NCI-H128 (cell line): ENCODE measurements at regions not wholly inside any gene's neighbourhood (a gene's known extent, or its start where the extent isn't known, plus 50 kb on each side); places are given as distances from the start of the nearest gene placed in this dataset.
"Not testable (repeated sequence)": the region's sequence is repeated elsewhere in the genome, so short reads cannot be mapped to it uniquely, and the experiment has no call there.

Experiments used
- DNase-seq: peaks from one replicate; lab custom pipeline; 2025; ENCODE audit not compliant: unreplicated experiment; lab: John Stamatoyannopoulos, UW

- not testable (repeated sequence) for DNase-seq
Observed at GRCh38 chr20:48037798-48038197, 252.5 kb upstream of the SULF2 start.

- no peak for DNase-seq
Observed at GRCh38 chr20:48035961-48036731, 250.9 kb upstream of the SULF2 start.

DNA sequence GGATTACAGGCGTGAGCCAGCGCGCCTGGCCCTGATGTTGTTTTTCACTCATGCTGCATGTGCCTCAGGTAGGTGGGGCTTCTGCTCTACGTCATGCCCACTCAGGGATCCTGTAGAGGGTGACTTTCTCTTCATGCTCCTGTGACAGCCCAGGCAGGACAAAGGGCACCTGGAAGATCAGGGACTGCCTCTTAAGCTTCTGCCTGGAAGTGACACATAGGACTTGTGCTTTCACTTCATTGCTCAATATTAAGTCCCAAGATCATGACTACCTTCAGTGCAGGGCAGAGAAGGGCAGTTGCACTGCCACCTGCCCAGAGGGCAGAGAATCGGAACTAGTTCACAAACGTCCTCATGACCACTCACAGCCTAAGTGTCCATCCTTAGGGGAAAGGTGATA, 249.5 kb upstream of the SULF2 start:
- no peak for DNase-seq

DNA sequence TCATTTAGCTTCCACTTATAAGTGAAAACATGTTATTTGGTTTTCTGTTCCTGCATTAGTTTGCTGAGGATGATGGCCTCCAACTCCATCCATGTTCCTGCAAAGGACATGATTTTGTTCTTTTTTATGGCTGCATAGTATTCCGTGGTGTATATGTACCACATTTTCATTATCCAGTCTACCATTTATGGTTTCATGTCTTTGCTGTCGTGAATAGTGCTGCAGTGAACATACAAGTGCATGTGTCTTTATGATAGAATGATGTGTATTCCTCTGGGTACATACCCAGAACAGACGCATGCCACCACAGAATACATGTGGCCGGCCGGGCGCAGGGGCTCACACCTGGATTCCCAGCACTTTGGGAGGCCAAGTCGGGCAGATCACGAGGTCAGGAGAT, 247.7 kb upstream of the SULF2 start:
- not testable (repeated sequence) for DNase-seq

DNA sequence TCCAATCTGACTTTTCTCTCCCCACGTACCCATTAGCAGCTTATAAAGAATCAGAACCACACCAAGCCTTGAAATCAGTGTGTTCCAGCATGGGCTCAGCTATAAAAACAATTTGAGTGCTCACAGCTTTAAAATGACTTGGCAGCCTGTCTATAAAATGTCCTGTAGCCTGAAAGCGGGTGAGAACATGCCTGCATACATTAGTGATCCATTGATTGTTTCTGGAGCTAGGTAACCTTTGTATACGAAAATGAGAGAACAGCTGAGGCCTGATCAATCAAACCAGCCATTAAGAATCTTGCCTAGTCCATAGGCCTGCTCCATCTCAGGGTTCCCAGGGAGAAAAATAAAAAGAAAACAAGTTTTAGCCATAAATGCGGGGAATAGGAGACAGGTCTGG, 245.8 kb upstream of the SULF2 start:
- no peak for DNase-seq

DNA sequence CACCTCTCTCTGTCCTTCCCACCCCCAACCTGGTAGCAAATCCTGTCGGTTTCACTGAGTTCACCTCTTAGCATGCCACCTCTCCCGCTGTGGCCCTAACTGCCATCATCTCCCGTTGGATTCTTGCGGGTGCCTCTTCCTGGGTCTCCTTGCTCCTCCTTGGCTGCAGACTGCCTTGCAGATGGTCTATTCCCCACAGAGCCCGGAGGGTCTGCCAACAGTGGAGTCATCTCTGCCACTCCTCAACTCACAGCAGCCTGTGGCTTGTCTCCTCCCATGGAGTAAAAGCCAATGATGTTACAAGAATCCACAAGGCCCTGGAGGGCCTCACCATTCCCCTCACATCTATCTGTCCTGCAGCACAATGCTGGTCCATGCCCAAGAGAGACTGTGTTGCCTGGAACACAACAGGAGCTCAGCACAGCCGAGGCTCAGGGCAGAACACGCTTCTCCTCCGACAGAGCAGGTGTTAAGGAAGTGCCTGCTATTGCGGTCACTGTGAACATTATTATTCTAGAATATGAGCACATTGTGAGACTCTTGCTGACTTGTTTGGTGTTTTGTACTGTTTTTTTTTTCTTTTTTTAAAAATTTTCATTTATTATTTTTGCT, 241.8 kb upstream of the SULF2 start:
- no peak for DNase-seq

DNA sequence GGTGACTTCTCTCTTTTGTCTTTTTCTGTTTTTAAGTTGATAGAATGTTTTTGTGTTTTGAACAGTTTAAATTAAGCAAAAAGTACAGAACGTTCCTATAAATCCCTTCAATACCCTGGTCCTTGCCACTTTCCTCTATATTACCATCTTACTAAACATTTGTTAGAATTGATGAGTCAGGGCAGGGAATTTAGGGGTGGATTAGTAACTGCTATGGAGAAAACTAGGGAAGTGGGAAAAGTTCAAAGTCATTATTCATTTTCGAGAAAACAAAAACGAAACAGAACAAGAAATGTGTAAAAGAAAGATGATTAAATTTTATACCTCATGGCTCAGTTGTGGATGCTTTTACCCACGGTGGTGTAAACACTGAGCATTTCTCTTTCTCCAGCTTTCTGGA, 240.4 kb upstream of the SULF2 start:
- no peak for DNase-seq

- DNase-seq = no peak
Observed at GRCh38 chr20:48025051-48025515, 239.8 kb upstream of the SULF2 start.

DNA sequence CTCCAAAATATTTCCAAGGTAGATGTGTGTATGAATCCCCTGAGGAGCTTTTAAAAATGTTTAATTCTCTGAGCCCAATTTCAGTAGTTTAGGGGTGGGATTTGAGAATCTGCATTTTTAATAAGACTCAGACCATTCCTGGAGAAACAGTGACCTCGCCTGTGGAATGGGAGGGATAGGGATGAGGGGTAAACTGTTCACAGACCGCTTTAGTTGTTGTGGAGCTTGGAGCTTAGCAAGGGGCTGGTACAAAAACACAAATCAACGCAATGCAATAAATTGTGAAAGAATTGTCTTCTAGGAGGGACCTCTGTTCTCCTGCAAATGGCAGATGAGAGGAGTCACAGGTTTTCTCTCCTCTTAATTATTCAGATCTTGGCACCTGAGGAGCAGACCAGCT, 239.3 kb upstream of the SULF2 start:
- DNase-seq = no peak

DNA sequence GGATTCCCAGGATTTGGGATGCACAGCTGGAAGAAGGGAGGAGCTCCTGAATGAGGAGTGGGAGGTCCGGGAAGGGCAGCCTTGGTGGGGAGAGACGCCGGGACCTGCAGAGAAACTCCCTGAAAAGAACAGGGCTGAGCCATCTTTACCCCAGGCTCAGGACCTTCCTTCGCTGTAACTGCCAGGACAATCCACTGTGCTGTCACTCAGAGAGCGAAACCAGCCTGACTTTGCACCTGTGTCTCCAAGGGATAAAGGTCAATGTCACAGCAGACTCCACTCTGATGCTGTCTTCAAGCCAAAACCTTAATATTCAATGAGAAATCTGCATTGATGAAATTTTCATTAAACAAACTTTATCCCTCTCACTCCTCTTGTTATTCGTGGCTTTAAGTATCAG, 235.4 kb upstream of the SULF2 start:
- DNase-seq = not testable (repeated sequence)

- DNase-seq = no peak
Observed at GRCh38 chr20:48019940-48020339, 234.7 kb upstream of the SULF2 start.

DNA sequence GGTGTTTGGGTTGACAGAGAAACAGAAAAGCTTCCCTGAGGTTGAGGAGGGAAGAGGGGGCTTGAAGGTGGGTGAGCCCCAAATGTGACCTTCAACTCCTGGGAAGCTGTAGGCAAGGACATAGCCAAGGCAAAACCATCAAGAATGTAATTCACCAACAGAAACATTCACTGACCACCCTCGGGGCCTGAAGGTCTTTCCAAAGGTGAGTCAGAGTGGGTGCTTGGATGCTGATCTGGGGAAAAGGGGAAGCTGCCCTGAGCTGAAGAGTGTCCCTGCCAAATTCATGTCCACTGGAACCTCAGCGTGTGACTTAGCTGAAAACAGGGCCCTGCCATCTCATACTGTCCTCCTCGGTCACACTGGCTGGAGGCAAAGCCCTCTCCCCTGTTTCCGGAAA, 234.2 kb upstream of the SULF2 start:
- no peak for DNase-seq

- not testable (repeated sequence) for DNase-seq
Observed at GRCh38 chr20:48018851-48019250, 233.6 kb upstream of the SULF2 start.

- no peak for DNase-seq
Observed at GRCh38 chr20:48017992-48018391, 232.7 kb upstream of the SULF2 start.

- DNase-seq = no peak
Observed at GRCh38 chr20:48017509-48017908, 232.2 kb upstream of the SULF2 start.

- no peak for DNase-seq
Observed at GRCh38 chr20:48015943-48016723, 230.9 kb upstream of the SULF2 start.

DNA sequence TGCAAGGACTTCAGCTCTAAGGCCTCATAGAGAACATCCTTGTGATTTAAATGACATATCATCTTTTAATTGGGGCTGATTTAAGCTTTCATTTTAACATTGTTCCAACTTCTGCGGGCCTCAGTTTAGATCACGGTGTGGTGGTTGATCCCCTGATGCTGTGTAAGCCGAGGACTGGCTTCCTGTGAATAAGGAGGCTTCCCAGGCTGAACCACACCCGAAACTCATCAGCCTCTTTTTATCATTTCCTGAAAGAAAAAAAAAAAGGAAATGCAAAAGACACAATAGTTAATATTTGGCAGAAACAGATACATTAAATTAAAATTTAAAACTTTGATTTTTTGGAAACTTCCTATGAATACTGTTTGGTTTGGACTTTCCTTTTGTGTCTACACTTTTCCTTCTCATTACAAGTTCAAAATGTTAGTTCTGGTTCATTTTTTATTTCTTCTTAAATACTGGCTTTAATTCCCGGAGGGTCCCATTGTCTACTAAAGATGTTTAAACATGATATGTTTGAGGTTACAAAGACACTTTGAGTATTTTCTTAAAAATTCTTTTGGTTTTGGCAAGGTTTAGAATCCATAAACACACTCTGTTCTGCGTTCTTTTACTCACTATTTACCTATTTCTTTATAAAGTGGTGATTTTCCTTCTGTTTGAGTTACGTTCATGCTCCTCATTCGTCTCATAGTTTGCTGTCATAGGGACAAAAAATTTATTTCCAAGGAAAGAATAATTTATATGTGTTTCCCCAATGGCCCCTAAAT, 230.0 kb upstream of the SULF2 start:
- no peak for DNase-seq

GRCh38 chr20:48012401-48012974, 227.2 kb upstream of the SULF2 start:
- no peak for DNase-seq

- DNase-seq = no peak
Observed at GRCh38 chr20:48011025-48011424, 225.7 kb upstream of the SULF2 start.

DNA sequence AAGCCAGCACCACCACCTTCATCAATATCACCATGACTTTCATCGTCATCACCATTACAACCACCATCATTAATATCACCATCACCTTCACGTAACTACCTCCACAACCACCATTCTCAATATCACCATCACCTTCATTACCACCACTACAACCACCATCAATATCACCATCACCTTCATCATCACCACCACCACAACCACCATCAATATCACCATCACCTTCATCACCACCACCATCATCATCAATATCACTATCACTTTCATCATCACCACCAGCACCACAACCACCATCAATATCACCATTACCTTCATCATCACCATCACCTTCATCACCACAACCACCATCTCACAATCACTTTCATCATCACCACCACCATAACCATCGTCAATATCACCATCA, 225.3 kb upstream of the SULF2 start:
- DNase-seq = no peak
